ENCODE measurements at regions not wholly inside any gene's neighbourhood (a gene's known extent, or its start where the extent isn't known, plus 50 kb on each side); places are given as distances from the start of the nearest gene placed in this dataset.

DNA sequence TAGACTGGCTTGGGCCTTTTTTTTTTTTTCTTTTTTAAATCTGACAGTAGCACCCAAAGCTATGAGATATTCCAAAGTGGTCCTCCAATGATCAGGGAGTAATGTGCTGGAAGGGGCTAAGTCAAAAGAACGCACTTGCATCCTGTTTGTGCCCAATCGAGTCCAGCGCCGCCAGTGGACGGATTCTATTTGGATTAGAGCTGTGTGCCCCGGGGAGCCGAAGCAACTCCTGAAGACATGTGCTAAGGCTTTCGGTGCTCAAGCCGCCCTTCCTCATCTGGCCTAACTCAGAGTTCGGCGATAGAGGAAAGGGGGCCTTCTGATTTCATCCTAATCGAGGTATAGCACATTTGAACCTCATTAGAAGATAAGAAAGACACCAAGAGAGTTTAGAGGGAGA is 147.8 kb upstream of the NECTIN1 start:
- TF ChIP-seq, protein P1, sequence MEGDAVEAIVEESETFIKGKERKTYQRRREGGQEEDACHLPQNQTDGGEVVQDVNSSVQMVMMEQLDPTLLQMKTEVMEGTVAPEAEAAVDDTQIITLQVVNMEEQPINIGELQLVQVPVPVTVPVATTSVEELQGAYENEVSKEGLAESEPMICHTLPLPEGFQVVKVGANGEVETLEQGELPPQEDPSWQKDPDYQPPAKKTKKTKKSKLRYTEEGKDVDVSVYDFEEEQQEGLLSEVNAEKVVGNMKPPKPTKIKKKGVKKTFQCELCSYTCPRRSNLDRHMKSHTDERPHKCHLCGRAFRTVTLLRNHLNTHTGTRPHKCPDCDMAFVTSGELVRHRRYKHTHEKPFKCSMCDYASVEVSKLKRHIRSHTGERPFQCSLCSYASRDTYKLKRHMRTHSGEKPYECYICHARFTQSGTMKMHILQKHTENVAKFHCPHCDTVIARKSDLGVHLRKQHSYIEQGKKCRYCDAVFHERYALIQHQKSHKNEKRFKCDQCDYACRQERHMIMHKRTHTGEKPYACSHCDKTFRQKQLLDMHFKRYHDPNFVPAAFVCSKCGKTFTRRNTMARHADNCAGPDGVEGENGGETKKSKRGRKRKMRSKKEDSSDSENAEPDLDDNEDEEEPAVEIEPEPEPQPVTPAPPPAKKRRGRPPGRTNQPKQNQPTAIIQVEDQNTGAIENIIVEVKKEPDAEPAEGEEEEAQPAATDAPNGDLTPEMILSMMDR (conservative IDR thresholded peaks at IDR 0.05; ENCODE audit: low read length) = no peak
- TF ChIP-seq EZH2phosphoT487 (IDR thresholded peaks at IDR 0.05; ENCODE audit: borderline replicate concordance) = no peak

All from Loucy (cell line).